NCI-H1105 (cell line): ENCODE measurements at regions not wholly inside any gene's neighbourhood (a gene's known extent, or its start where the extent isn't known, plus 50 kb on each side); places are given as distances from the start of the nearest gene placed in this dataset.
"Not testable (repeated sequence)": the region's sequence is repeated elsewhere in the genome, so short reads cannot be mapped to it uniquely, and the experiment has no call there.

ENCODE experiments used
- DNase-seq: peaks from one replicate; lab custom pipeline; 2025; lab: John Stamatoyannopoulos, UW

- peak; percentile 73 for DNase-seq
Observed at GRCh38 chr12:116361414-116362223, 84.1 kb upstream of the MED13L start.

- DNase-seq: no peak
Observed at GRCh38 chr12:116365114-116365513, 87.6 kb upstream of the MED13L start.

GRCh38 chr12:116365606-116366455 lies 88.3 kb upstream of the MED13L start:
- no peak for DNase-seq

- DNase-seq: peak; percentile 93
Observed at GRCh38 chr12:116366456-116366776, 88.9 kb upstream of the MED13L start.

- DNase-seq: no peak
Observed at GRCh38 chr12:116366824-116367223, 89.3 kb upstream of the MED13L start.

- DNase-seq: no peak
Observed at GRCh38 chr12:116368196-116369194, 91.0 kb upstream of the MED13L start.

- DNase-seq: no peak
Observed at GRCh38 chr12:116370004-116370404, 92.5 kb upstream of the MED13L start.

GRCh38 chr12:116370886-116371580 lies 93.5 kb upstream of the MED13L start:
- no peak for DNase-seq

- DNase-seq: no peak
Observed at GRCh38 chr12:116372815-116373214, 95.3 kb upstream of the MED13L start.

GRCh38 chr12:116373572-116374206 lies 96.2 kb upstream of the MED13L start:
- DNase-seq: no peak

GRCh38 chr12:116374207-116374606 lies 96.7 kb upstream of the MED13L start:
- DNase-seq: no peak

- DNase-seq: no peak
Observed at GRCh38 chr12:116375278-116375842, 97.9 kb upstream of the MED13L start.

- peak; percentile 88 for DNase-seq
Observed at GRCh38 chr12:116376354-116377193, 99.1 kb upstream of the MED13L start.

- not testable (repeated sequence) for DNase-seq
Observed at GRCh38 chr12:116377194-116377571, 99.7 kb upstream of the MED13L start.

- DNase-seq: no peak
Observed at GRCh38 chr12:116378002-116378401, 100.5 kb upstream of the MED13L start.

GRCh38 chr12:116380108-116380507 lies 102.6 kb upstream of the MED13L start:
- no peak for DNase-seq

- not testable (repeated sequence) for DNase-seq
Observed at GRCh38 chr12:116380740-116381139, 103.2 kb upstream of the MED13L start.

GRCh38 chr12:116381240-116381743 lies 103.8 kb upstream of the MED13L start:
- DNase-seq: no peak
